ENCODE measurements at regions not wholly inside any gene's neighbourhood (a gene's known extent, or its start where the extent isn't known, plus 50 kb on each side); places are given as distances from the start of the nearest gene placed in this dataset.

GRCh38 chr9:95615246-95615645 is 98.5 kb upstream of the PTCH1 start:
- no peak for DNase-seq (ENCODE audit: low spot score)

DNA sequence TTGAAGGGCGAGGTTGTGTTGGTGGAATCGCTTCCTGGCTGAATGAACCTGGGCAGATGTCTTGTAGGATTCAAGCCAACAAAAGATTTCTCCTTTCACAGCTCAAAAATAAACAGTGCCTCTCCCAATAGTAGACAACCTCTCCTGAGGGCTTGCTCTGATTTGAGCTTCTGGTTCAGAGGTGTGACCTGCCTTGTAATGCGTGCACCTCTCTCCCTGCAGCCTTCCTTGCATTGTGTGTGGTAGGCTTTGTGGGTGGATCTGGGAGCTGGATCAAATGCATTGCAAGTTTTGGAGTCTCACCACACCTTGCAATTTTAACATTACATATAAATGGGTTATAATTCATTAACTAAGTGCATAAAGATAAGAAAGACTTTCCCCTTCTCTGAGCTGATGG is 96.9 kb upstream of the PTCH1 start:
- DNase-seq (ENCODE audit: low spot score): no peak

GRCh38 chr9:95611354-95611753 is 94.6 kb upstream of the PTCH1 start:
- DNase-seq (ENCODE audit: low spot score): no peak

DNA sequence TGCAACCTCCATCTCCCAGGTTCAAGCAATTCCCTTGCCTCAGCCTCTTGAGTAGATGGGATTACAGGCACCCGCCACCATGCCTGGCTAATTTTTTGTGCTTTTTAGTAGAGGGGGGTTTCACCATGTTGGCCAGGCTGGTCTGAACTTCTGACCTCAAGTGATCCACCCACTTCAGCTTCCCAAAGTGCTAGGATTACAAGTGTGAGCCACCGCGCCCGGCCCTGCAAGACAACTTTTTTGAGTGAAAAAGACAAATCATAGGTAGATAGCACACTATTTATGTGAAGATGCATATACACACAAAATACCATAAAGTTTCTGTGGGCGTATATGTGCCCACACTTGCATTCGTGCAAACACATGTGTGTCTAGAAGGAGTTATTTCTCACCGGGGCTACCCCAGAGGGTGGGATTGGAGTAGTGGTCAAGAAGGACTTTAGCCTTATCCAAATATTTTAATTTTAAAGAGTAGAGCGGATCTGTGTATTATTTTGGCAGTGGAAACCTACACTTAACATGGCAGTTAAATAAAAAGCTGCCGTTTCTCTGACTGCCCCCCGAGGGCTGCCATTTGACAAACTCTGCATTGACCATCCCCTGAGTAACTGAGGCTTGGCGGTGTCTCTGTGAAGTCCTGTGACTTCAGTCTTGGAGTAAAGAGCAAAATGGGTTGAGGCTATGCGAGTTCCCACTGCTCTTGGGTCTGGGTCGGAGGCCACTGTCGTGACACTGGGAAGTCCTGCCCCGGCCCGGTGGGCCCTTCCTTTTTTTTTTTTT is 93.4 kb upstream of the PTCH1 start:
- DNase-seq (ENCODE audit: low spot score): no peak

DNA sequence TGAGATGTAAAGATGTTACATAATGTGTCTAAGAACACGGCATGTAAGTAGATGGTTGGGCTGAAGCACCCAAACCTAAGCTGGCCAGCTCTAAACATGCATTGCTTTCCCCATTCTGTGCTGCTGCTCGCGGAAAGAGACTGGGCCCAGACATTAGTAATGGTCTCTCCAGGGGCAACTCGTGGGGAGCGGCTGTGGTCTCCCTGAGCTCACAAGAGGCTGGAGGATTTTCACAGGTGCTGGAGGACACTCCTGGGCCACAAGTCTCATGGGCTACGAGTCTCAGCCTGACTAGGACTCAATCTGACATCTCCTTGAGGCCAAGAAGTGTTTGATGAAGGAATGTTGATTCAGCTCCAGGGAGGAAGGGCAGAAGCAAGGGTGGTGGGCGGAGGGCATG is 92.7 kb upstream of the PTCH1 start:
- no peak for DNase-seq (ENCODE audit: low spot score)

DNA sequence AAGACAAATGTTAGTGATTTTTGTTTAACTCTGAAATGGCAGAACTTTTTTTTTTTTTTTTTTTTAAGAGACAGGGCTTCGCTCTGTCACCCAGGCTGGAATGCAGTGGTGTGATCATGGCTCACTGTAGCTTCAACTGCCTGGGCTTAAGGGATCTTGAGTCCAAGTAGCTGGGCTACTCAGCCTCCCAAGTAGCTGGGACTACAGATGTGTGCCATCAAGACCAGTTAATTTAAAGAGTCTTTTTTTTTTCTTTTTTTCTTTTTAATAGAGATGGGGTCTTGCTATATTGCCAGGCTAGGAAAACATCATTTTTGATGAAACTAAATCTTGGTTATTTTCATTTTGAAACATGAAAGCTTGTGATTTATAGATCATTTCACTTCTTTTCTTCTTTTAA is 91.6 kb upstream of the PTCH1 start:
- DNase-seq (ENCODE audit: low spot score): no peak

- DNase-seq (ENCODE audit: low spot score): no peak
Measured at GRCh38 chr9:95607507-95607906, 90.7 kb upstream of the PTCH1 start.

GRCh38 chr9:95606489-95607350 is 89.9 kb upstream of the PTCH1 start:
- no peak for DNase-seq (ENCODE audit: low spot score)

GRCh38 chr9:95605816-95606488 is 89.2 kb upstream of the PTCH1 start:
- DNase-seq (ENCODE audit: low spot score): no peak

DNA sequence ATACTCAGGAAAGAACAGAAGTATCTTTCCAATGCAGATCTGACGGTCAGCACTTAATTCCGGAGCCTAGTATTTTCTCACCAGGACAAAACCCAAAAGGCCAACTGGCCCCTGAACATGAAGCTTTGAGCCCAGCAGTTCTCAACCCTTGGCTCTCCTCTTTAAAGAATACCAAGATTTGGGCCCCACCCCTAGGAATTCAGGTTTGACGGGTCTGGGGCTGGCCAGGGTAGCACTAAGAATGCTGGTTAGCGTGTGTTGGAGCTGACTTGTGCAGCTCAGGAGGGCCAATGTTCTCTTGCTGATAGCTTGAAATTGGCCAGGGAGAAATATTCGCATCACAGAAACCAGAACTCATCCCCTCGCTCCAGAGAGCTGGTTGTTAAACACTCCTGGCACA is 88.3 kb upstream of the PTCH1 start:
- DNase-seq (ENCODE audit: low spot score): no peak

DNA sequence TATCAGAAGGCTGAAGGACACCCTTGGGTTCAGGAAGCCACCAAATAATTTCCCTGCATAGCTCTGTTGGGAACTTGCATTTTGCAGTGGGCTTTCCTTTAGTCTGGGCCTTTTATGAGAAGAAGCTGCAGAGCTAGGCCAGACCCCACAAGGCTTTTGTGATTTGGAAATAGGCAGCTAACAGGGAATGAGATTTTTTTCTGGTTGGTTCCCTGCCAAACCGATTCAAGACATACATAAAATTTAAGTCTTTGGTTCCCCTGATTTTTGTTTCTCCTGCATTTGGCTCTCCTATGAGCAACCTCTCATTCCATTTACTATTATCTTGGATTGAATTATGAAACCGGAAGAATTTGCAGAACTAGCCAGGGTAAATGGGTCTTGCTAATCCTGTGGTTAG is 81.5 kb upstream of the PTCH1 start:
- no peak for DNase-seq (ENCODE audit: low spot score)

- DNase-seq (ENCODE audit: low spot score): no peak
Measured at GRCh38 chr9:95595721-95596295, 79.0 kb upstream of the PTCH1 start.

- no peak for DNase-seq (ENCODE audit: low spot score)
Measured at GRCh38 chr9:95592931-95593330, 76.2 kb upstream of the PTCH1 start.

DNA sequence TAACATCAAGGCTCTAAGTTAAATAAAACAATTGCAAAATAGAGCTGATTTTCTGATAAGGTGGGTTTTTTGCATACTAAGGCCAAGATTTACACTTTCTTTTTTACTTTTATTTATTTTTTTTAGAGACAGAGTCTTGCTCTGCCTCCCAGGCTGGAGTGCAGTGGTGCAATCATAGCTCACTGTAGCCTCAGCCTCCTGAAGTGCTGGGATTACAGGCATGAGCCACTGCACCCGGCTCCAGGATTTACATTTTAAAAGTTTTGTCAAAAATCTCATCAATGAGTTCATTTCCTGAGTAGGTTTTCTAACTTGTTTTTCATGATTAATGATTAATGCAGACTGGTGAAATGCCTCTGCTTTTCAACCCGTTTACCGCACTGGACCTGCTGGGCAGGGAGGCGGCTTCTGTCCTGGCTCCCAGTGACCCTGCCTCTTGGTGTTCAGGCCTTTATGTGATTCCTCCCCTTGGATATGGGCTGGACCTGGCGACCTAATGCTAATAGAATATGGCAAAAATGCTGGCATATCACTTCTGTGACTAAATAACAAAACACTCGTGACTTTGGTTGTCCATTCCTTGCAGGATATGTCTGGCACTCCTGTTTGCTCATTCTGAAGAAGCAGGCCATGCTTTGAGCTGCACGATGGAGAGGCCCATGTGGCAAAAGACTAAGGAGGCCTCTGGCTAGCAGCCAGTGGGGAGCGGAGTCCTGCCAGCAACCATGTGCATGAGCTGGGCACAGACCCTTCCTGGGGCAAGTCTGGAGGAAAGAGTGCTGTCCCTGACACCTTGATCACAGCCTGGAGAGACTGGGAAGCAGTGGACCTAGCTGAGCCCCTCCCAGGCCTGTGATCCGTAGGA is 72.2 kb upstream of the PTCH1 start:
- no peak for DNase-seq (ENCODE audit: low spot score)

DNA sequence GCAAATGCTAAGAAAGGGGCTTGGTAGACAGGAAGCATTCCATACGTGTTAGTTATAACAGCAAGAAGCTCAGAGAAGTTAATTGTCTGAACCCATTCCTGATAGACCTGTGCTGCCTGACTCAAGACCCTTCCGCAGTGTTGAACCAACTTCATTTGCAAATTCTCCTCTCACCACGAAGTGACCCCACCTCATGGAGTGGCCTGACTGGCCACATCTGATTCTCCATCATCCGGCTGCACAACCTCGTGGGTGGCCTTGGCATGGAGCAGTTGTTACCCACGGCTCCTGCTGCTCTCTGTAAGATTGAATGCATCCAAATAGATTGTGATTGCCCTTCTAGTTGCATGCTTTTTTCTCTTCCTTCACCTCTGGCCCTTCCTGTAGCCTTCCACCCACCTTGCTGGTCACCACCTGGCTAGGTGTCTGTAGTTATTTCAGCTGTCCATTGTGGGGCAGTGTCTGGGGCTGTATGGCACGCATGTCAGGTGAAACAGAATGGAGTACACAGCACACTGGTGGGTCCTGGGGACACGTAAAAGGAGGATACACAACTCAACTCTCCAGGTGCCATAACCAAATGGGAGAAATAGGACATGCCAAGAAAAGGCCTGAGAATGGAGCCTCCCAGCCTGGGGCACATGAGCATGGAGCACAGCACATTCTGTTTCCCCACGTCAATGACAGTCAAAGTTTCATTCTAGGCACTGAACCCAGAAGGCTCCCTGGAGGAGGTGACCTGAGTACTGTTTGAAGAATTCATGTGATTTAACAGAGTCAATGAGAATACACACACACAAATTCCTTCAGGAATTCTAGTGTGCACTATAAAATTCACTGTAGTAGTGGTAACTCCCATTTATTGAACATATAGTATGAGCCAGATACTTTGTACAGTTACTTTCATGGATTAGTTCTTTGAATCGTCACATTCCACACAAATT is 70.5 kb upstream of the PTCH1 start:
- DNase-seq (ENCODE audit: low spot score): no peak

DNA sequence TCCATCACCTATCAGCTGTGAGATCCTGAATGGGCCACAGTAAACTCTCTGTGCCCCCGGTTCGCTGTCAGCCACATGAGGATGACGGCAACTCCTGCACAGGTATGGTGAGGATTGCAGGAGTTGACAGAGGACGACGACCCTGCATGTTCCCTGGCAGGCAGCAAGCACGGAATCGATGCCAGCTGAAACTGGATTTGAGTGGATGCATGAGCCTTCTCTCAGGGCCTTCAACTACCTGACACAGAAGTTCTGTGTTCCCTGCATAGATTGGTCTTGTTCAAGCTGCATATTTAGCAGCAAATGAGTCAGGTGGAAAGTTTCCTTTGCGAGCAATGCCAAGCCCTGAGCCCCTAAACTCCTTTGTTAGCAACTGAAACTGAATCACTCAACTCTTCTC is 69.6 kb upstream of the PTCH1 start:
- DNase-seq (ENCODE audit: low spot score): no peak

- DNase-seq (ENCODE audit: low spot score): no peak
Measured at GRCh38 chr9:95585824-95586223, 69.1 kb upstream of the PTCH1 start.

GRCh38 chr9:95584176-95584575 is 67.4 kb upstream of the PTCH1 start:
- no peak for DNase-seq (ENCODE audit: low spot score)

GRCh38 chr9:95581900-95582299 is 65.1 kb upstream of the PTCH1 start:
- DNase-seq (ENCODE audit: low spot score): no peak
